ENCODE measurements at regions not wholly inside any gene's neighbourhood (a gene's known extent, or its start where the extent isn't known, plus 50 kb on each side); places are given as distances from the start of the nearest gene placed in this dataset.

DNA sequence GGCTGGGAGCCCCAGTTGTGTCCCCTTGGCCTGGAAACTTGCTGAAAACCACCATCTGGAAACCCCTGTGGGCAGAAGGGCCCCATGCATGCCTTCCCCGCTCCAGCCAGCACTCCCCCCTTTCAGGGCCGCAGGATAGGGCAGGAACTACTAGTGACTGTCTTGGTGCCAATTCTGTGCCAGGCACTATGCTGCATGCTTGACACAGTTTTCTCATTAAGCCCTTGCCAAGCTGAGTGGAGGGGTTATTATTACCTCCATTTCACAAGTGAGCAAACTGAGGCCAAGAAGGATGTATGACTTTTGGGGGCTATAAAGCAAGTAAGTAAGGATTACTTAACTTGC, 73.6 kb upstream of the PJA1 start:
- TF ChIP-seq, protein P1, sequence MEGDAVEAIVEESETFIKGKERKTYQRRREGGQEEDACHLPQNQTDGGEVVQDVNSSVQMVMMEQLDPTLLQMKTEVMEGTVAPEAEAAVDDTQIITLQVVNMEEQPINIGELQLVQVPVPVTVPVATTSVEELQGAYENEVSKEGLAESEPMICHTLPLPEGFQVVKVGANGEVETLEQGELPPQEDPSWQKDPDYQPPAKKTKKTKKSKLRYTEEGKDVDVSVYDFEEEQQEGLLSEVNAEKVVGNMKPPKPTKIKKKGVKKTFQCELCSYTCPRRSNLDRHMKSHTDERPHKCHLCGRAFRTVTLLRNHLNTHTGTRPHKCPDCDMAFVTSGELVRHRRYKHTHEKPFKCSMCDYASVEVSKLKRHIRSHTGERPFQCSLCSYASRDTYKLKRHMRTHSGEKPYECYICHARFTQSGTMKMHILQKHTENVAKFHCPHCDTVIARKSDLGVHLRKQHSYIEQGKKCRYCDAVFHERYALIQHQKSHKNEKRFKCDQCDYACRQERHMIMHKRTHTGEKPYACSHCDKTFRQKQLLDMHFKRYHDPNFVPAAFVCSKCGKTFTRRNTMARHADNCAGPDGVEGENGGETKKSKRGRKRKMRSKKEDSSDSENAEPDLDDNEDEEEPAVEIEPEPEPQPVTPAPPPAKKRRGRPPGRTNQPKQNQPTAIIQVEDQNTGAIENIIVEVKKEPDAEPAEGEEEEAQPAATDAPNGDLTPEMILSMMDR (IDR thresholded peaks at IDR 0.05) = no peak
- TF ChIP-seq POLR2AphosphoS5 (IDR thresholded peaks at IDR 0.05) = no peak
- TF ChIP-seq POLR2A (IDR thresholded peaks at IDR 0.05) = no peak
